ENCODE measurements at regions not wholly inside any gene's neighbourhood (a gene's known extent, or its start where the extent isn't known, plus 50 kb on each side); places are given as distances from the start of the nearest gene placed in this dataset.

DNA sequence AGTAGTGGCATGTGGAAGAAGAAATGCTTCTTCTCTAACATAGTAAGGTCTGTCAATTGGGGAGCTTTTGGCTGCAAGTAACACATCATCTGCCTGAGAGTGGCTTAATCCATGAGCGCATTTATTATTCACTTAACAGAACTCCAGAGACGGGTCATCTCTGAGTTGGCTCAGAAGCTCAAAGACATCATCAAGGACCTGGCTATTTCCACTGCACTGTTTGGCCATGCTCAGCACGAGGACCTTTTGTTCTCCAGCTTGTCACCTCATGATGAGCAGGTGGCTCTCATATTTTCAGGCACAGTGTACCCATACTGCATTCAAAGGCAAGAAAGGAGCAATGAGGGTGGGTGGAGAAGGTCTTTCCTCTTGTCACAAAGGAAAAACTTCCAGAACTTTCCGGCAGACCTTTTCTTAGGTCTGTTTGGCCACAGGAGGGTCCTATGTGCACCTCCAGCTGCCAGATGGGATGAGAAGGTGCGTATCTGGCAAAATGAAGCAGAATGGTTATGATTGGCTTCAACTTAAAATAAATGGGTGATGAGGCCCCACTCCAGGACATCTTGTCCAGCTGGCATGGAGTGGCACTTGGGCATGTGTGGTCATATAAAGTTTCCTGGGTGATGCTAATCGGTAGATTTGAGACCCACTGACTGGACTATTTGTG lies 55.6 kb upstream of the SHH start:
- no peak for TF ChIP-seq TAF1 (IDR thresholded peaks at IDR 0.05; ENCODE audit: borderline replicate concordance, low read depth, low read length)
- TF ChIP-seq POLR2A (IDR thresholded peaks at IDR 0.05; ENCODE audit: low read depth, low read length) = no peak

All from GM12892 (cell line).